OCI-M1 (cell line): ENCODE measurements at regions not wholly inside any gene's neighbourhood (a gene's known extent, or its start where the extent isn't known, plus 50 kb on each side); places are given as distances from the start of the nearest gene placed in this dataset.

Source experiments
- DNase-seq: peaks from one replicate; lab custom pipeline; 2025; lab: John Stamatoyannopoulos, UW

- DNase-seq, result no peak
Observed at GRCh38 chr1:177340601-177341067, 169.9 kb downstream of the BRINP2 start.

- no peak for DNase-seq
Observed at GRCh38 chr1:177338376-177338775, 167.6 kb downstream of the BRINP2 start.

- DNase-seq, result no peak
Observed at GRCh38 chr1:177334903-177335302, 164.1 kb downstream of the BRINP2 start.

- no peak for DNase-seq
Observed at GRCh38 chr1:177333936-177334595, 163.3 kb downstream of the BRINP2 start.
